Keratinocyte (primary cell): ENCODE measurements at regions not wholly inside any gene's neighbourhood (a gene's known extent, or its start where the extent isn't known, plus 50 kb on each side); places are given as distances from the start of the nearest gene placed in this dataset.

ENCODE experiments used
- DNase-seq: peaks from one replicate; pipeline ENCODE4 v3.0.0-alpha.2; 2011; ENCODE audit warnings: low read depth, missing footprints, low spot score
- FAIRE-seq: peaks from 2 replicates; lab custom pipeline; 2011; peaks lifted over from hg19 to GRCh38; lab: Jason Lieb, UNC
- H2AFZ ChIP-seq: 2 replicates; pipeline ENCODE4 v1.6.0; 2012; ENCODE audit warnings: low read length, control low read depth, inconsistent platforms; ENCODE audit not compliant: control insufficient read depth
- H3K27ac ChIP-seq: 2 replicates; pipeline ENCODE4 v1.5.1; 2011; ENCODE audit warnings: low read length; ENCODE audit not compliant: control insufficient read depth, insufficient read depth
- H3K27me3 ChIP-seq: 3 replicates; pipeline ENCODE4 v1.6.0; 2011; ENCODE audit warnings: low read length; ENCODE audit not compliant: control insufficient read depth, insufficient read depth; ENCODE audit errors: extremely low read depth
- H3K36me3 ChIP-seq, 2 experiments: 2 replicates in 1 of 2; 3 replicates in 1 of 2; pipeline ENCODE4 v1.5.1; 2011; ENCODE audit warnings: low read length in 2 of 2, mild to moderate bottlenecking in 1 of 2; ENCODE audit not compliant: control insufficient read depth in 2 of 2, insufficient read depth in 2 of 2; ENCODE audit errors: extremely low read depth in 1 of 2
- H3K4me1 ChIP-seq: 3 replicates; pipeline ENCODE4 v1.5.1; 2011; ENCODE audit warnings: low read length; ENCODE audit not compliant: control insufficient read depth, insufficient read depth; ENCODE audit errors: extremely low read depth
- H3K4me2 ChIP-seq: 3 replicates; pipeline ENCODE4 v1.6.0; 2011; ENCODE audit warnings: low read depth, low read length; ENCODE audit not compliant: control insufficient read depth, insufficient read depth; ENCODE audit errors: extremely low read depth
- H3K4me3 ChIP-seq, 3 experiments: fragments of 200-600 bp in 1 of 3; sonication (generic) in 1 of 3; 2 replicates in 2 of 3; 3 replicates in 1 of 3; pipeline ENCODE4 v1.5.1; 2011 to 2016; ENCODE audit warnings: low read length in 3 of 3, mild to moderate bottlenecking in 3 of 3, control low read depth in 2 of 3, inconsistent platforms in 1 of 3, low read depth in 1 of 3, mixed read lengths in 1 of 3, mixed run types in 1 of 3, moderate library complexity in 1 of 3; ENCODE audit not compliant: control insufficient read depth in 2 of 3, insufficient read depth in 2 of 3; ENCODE audit errors: extremely low read depth in 1 of 3
- H3K79me2 ChIP-seq: 2 replicates; pipeline ENCODE4 v1.6.0; 2012; ENCODE audit warnings: low read length; ENCODE audit not compliant: control insufficient read depth, insufficient read depth
- H3K9ac ChIP-seq: 3 replicates; pipeline ENCODE4 v1.6.0; 2011; ENCODE audit warnings: low read length; ENCODE audit not compliant: control insufficient read depth, insufficient read depth; ENCODE audit errors: extremely low read depth
- H3K9me1 ChIP-seq: 3 replicates; pipeline ENCODE4 v1.6.0; 2011; ENCODE audit warnings: low read length; ENCODE audit not compliant: control insufficient read depth, insufficient read depth; ENCODE audit errors: extremely low read depth
- H3K9me3 ChIP-seq: 2 replicates; pipeline ENCODE4 v1.5.1; 2012; ENCODE audit warnings: low read depth, low read length; ENCODE audit not compliant: control insufficient read depth
- H4K20me1 ChIP-seq: 3 replicates; pipeline ENCODE4 v1.6.0; 2011; ENCODE audit warnings: low read length; ENCODE audit not compliant: control insufficient read depth, insufficient read depth; ENCODE audit errors: extremely low read depth
- EZH2 ChIP-seq: IDR thresholded peaks from one replicate; pipeline ENCODE4 v1.6.1; 2012; ENCODE audit warnings: inconsistent platforms, mild to moderate bottlenecking, low read length, moderate library complexity
- dilution Hi-C: fragments of 300-500 bp; cut with MboI; formaldehyde crosslinking; loops from one replicate; pipeline ENCODE4 v1.7.0; 2020; ENCODE audit warnings: low sequenced_read_pairs; ENCODE audit not compliant: extremely low pct_ligation_motif_present
- TF ChIP-seq, protein P1 (sequence below), 3 experiments: IDR thresholded peaks in 1 of 3; conservative IDR thresholded peaks in 1 of 3; optimal IDR thresholded peaks in 1 of 3; 2 replicates in 2 of 3; 3 replicates in 1 of 3; pipeline versions ENCODE3 to v1.5.1; 2011; ENCODE audit warnings: low read length in 3 of 3, mild to moderate bottlenecking in 3 of 3, moderate library complexity in 2 of 3, control low read depth in 1 of 3, inconsistent platforms in 1 of 3; ENCODE audit not compliant: insufficient read depth in 2 of 3; ENCODE audit errors: extremely low read depth in 1 of 3

DNA sequence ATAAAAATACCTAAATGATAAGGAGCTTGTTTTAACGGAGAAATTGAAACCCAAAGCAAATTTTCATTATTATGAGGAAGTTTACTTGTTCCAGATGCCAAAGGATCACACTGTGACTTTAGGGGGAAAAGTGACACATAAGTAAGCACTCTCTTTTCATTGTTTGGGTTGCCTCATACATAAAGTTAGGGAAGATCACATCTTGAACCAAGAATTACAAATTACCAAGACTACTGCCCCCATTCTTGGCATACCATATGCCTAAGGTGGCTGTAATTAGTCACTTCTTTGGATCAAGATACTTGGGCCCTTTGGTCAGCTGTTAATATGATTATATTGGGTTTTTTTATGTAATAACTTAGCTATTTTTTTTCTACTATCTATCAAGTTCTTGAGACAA is 269.0 kb downstream of the COL12A1 start:
- Histone ChIP-seq H3K4me2 (no peak overlapping the region), H3K36me3 (no peaks in the 10 kb centered on the region), H3K9me3 (no peaks in the 10 kb centered on the region), H3K27me3 (no peaks in the 10 kb centered on the region), H3K4me1 (peaks cover 11% of the 10 kb centered on the region), H3K9me1 (no peaks in the 10 kb centered on the region), H2AFZ (no peak overlapping the region), H3K27ac (no peak overlapping the region), H3K4me3 (no peak overlapping the region), H3K79me2 (no peaks in the 10 kb centered on the region), H3K9ac (no peak overlapping the region), H4K20me1 (no peaks in the 10 kb centered on the region)
- dilution Hi-C loops, result no loop called here
- FAIRE-seq (peak; percentile 20), DNase-seq (no peak)
- TF ChIP-seq, protein P1, sequence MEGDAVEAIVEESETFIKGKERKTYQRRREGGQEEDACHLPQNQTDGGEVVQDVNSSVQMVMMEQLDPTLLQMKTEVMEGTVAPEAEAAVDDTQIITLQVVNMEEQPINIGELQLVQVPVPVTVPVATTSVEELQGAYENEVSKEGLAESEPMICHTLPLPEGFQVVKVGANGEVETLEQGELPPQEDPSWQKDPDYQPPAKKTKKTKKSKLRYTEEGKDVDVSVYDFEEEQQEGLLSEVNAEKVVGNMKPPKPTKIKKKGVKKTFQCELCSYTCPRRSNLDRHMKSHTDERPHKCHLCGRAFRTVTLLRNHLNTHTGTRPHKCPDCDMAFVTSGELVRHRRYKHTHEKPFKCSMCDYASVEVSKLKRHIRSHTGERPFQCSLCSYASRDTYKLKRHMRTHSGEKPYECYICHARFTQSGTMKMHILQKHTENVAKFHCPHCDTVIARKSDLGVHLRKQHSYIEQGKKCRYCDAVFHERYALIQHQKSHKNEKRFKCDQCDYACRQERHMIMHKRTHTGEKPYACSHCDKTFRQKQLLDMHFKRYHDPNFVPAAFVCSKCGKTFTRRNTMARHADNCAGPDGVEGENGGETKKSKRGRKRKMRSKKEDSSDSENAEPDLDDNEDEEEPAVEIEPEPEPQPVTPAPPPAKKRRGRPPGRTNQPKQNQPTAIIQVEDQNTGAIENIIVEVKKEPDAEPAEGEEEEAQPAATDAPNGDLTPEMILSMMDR (optimal IDR thresholded peaks at IDR 0.05 in 1 of 3, IDR thresholded peaks at IDR 0.05 in 1 of 3, conservative IDR thresholded peaks at IDR 0.05 in 1 of 3; ENCODE audit: extremely low read depth in 1 of 3, insufficient read depth in 2 of 3, low read length in 3 of 3), result no peak
- TF ChIP-seq EZH2, result no peak

DNA sequence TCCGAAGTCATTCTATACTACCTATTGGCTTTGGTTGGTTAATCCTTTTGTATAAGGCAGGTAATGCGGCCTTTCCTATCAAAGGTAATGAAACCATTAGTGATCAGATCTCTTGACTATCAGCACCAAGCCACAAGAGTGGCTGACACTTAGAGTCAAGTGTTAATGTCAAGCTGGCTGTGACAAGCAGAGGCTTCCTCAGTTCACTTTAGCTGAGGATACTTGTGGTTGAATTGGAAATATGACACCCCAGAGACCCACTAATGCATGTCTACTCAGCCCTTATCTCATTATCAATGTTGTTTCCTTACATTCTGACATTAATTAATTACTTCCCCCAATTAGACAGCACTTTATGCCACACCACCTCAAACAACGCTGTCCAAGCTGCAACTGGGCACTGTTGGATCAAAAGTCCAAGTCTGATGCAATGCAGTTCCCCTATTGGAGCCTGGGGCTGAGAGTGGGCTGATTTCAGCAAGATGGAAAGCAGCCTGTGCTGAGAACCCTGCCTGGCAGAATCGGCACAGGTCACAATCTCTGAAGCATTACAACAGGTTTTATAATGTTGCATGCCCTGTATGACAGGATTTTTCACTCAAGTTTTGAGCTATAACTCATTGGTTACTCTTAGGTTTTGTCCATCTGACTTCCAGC is 273.5 kb downstream of the COL12A1 start:
- Histone ChIP-seq H3K9me3 (no peaks in the 10 kb centered on the region), H4K20me1 (no peaks in the 10 kb centered on the region), H3K79me2 (no peaks in the 10 kb centered on the region), H3K27ac (no peak overlapping the region), H3K27me3 (no peaks in the 10 kb centered on the region), H3K4me2 (peak overlapping the region; percentile 48), H2AFZ (no peak overlapping the region), H3K9ac (no peak overlapping the region), H3K4me1 (peaks cover 18% of the 10 kb centered on the region), H3K36me3 (peaks cover 0 to 2% of the 10 kb centered on the region in 2 experiments), H3K9me1 (no peaks in the 10 kb centered on the region), H3K4me3 (no peak overlapping the region)
- FAIRE-seq (peak; percentile 44), DNase-seq (no peak)
- dilution Hi-C loops, result no loop called here
- TF ChIP-seq, protein P1 (optimal IDR thresholded peaks at IDR 0.05 in 1 of 3, IDR thresholded peaks at IDR 0.05 in 1 of 3, conservative IDR thresholded peaks at IDR 0.05 in 1 of 3; ENCODE audit: extremely low read depth in 1 of 3, insufficient read depth in 2 of 3, low read length in 3 of 3), result no peak
- no peak for TF ChIP-seq EZH2
